CD4-positive, CD25-positive, alpha-beta regulatory T cell (primary cell): ENCODE measurements at regions not wholly inside any gene's neighbourhood (a gene's known extent, or its start where the extent isn't known, plus 50 kb on each side); places are given as distances from the start of the nearest gene placed in this dataset.
A peak's percentile ranks its signal among the peaks of the same experiment; 100 is the strongest.

Experiments
- ATAC-seq, 2 donors: fragments of 150-1000 bp; cut with Tn5 transposase; one replicate each; pipeline ENCODE4 v1.10.0; 2021; ENCODE audit warnings: low read depth in 2 of 2, moderate number of reproducible peaks in 2 of 2, moderate library complexity in 1 of 2
- DNase-seq, 3 donors: peaks; one replicate each; pipeline versions ENCODE4 v3.0.0 to v3.0.0-alpha.2; 2012 to 2022; ENCODE audit warnings: mixed read lengths in 1 of 3
- H3K27ac ChIP-seq: one replicate; pipeline ENCODE4 v1.7.0; 2013; ENCODE audit warnings: mild to moderate bottlenecking, low read length; ENCODE audit not compliant: insufficient read depth, poor library complexity, severe bottlenecking
- H3K27me3 ChIP-seq: one replicate; pipeline ENCODE4 v1.7.0; 2013; ENCODE audit warnings: low read length; ENCODE audit not compliant: control insufficient read depth, insufficient read depth
- H3K36me3 ChIP-seq: one replicate; pipeline ENCODE4 v1.7.0; 2013; ENCODE audit warnings: mild to moderate bottlenecking, low read length, moderate library complexity; ENCODE audit not compliant: control insufficient read depth, insufficient read depth
- H3K4me1 ChIP-seq: 2 replicates; pipeline ENCODE4 v1.7.0; 2013; ENCODE audit warnings: mild to moderate bottlenecking, low read length; ENCODE audit not compliant: insufficient read depth, control insufficient read depth, poor library complexity, severe bottlenecking
- H3K4me3 ChIP-seq: one replicate; pipeline ENCODE4 v1.7.0; 2013; ENCODE audit warnings: low read depth, mild to moderate bottlenecking, low read length, moderate library complexity
- H3K9me3 ChIP-seq, 2 experiments: 1 replicate in 1 of 2; 2 replicates in 1 of 2; pipeline ENCODE4 v1.7.0; 2013; ENCODE audit warnings: low read length in 2 of 2, mild to moderate bottlenecking in 1 of 2, moderate library complexity in 1 of 2; ENCODE audit not compliant: control insufficient read depth in 2 of 2
- H3K27ac Mint-ChIP-seq, 3 donors: one replicate each; pipeline ENCODE4 v1.8.0; 2020 to 2022; ENCODE audit warnings: mild to moderate bottlenecking in 3 of 3, mixed read lengths in 3 of 3, moderate library complexity in 2 of 3
- H3K27me3 Mint-ChIP-seq: one replicate; pipeline ENCODE4 v1.8.0; 2022; ENCODE audit warnings: mild to moderate bottlenecking, mixed read lengths
- H3K36me3 Mint-ChIP-seq: one replicate; pipeline ENCODE4 v1.8.0; 2020; ENCODE audit warnings: mixed read lengths
- H3K4me1 Mint-ChIP-seq, 4 donors: one replicate each; pipeline ENCODE4 v1.8.0; 2020 to 2022; ENCODE audit warnings: mixed read lengths in 4 of 4, mild to moderate bottlenecking in 1 of 4
- H3K4me3 Mint-ChIP-seq, 4 donors: one replicate each; pipeline ENCODE4 v1.8.0; 2020 to 2022; ENCODE audit warnings: mild to moderate bottlenecking in 4 of 4, mixed read lengths in 4 of 4, moderate library complexity in 3 of 4
- H3K9me3 Mint-ChIP-seq, 7 donors: one replicate each; pipeline ENCODE4 v1.8.0; 2020 to 2022; ENCODE audit warnings: mixed read lengths in 7 of 7, mild to moderate bottlenecking in 3 of 7, moderate library complexity in 2 of 7

GRCh38 chr2:550860-551567, 126.2 kb downstream of the TMEM18 start:
- Histone ChIP-seq H3K27ac (no peak overlapping the region), H3K4me1 (no peaks in the 10 kb centered on the region), H3K4me3 (no peak overlapping the region), H3K27me3 (no peaks in the 10 kb centered on the region), H3K9me3 (no peaks in the 10 kb centered on the region), H3K36me3 (no peaks in the 10 kb centered on the region)
- Mint-ChIP-seq H3K4me3 (no peak overlapping the region), H3K36me3 (no peaks in the 10 kb centered on the region), H3K27ac (no peak overlapping the region), H3K9me3 (no peaks in the 10 kb centered on the region), H3K27me3 (peaks cover 4% of the 10 kb centered on the region), H3K4me1 (peaks cover 0 to 3% (median 0%) of the 10 kb centered on the region in 4 donors)
- DNase-seq (no peak), ATAC-seq (no peak)

- Mint-ChIP-seq H3K27ac (no peak overlapping the region), H3K27me3 (peaks cover 4% of the 10 kb centered on the region), H3K36me3 (no peaks in the 10 kb centered on the region), H3K9me3 (no peaks in the 10 kb centered on the region), H3K4me1 (no peaks in the 10 kb centered on the region), H3K4me3 (no peak overlapping the region)
- H3K9me3 ChIP-seq = no peaks in the 10 kb centered on the region
- no peak overlapping the region for H3K27ac ChIP-seq
- H3K4me1 ChIP-seq = no peaks in the 10 kb centered on the region
- H3K27me3 ChIP-seq = no peaks in the 10 kb centered on the region
- no peak overlapping the region for H3K4me3 ChIP-seq
- ATAC-seq (no peak), DNase-seq (no peak)
- H3K36me3 ChIP-seq = no peaks in the 10 kb centered on the region
Observed at GRCh38 chr2:545711-546650, 131.2 kb downstream of the TMEM18 start.

DNA sequence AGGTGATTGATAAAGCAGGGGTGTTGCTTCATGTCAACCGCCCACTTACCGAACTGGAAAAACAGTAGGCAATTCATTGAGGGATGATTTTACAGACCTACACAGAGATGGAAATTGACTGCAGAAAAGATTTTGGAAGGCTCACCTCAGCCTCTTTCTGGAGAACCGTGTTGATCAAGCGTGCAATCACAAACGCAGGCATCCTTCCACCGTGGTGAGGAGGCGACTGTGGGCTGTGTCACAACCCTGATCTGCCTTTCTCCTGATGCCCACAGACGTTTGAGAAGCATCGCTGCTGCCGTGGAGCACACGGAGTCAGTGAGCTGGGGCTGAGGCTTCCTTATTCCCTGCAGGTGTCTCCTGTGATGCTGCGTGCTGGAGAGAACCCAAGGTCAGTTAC, 132.0 kb downstream of the TMEM18 start:
- Mint-ChIP-seq H3K9me3 (no peaks in the 10 kb centered on the region), H3K4me1 (no peaks in the 10 kb centered on the region), H3K27me3 (peaks cover 4% of the 10 kb centered on the region), H3K27ac (no peak overlapping the region), H3K4me3 (no peak overlapping the region), H3K36me3 (no peaks in the 10 kb centered on the region)
- H3K27me3 ChIP-seq = no peaks in the 10 kb centered on the region
- no peaks in the 10 kb centered on the region for H3K9me3 ChIP-seq
- H3K36me3 ChIP-seq = no peaks in the 10 kb centered on the region
- DNase-seq = no peak
- no peak for ATAC-seq
- H3K4me1 ChIP-seq = no peaks in the 10 kb centered on the region
- no peak overlapping the region for H3K27ac ChIP-seq
- H3K4me3 ChIP-seq = no peak overlapping the region

DNA sequence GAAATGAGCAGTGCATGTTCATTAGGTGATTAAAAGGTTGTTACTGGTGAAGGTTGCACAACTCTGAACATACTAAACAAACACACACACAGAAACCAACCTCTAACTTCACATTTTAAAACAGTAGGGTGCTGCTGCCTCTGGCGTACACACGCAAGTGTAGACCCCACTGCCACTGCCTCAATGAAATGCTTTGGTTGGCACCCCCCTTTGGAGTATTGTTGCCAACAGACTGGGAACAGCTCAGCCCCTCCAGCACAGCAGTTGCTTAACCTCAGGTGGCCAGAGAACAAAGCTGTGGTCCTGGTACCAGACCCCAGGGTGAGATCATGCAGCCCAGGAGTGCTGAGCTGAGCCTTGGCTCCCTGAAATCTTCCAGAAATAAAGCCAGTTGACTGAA, 138.6 kb downstream of the TMEM18 start:
- Mint-ChIP-seq H3K36me3 (no peaks in the 10 kb centered on the region), H3K27me3 (peaks cover 8% of the 10 kb centered on the region), H3K4me1 (no peaks in the 10 kb centered on the region), H3K4me3 (no peak overlapping the region), H3K27ac (no peak overlapping the region), H3K9me3 (peaks cover 0 to 8% (median 2%) of the 10 kb centered on the region in 7 donors)
- Histone ChIP-seq H3K4me3 (no peak overlapping the region), H3K27me3 (peaks cover 5% of the 10 kb centered on the region), H3K4me1 (no peaks in the 10 kb centered on the region), H3K9me3 (no peaks in the 10 kb centered on the region), H3K27ac (no peak overlapping the region), H3K36me3 (no peaks in the 10 kb centered on the region)
- no peak for DNase-seq
- ATAC-seq = no peak

GRCh38 chr2:535222-535621, 142.0 kb downstream of the TMEM18 start:
- Mint-ChIP-seq H3K27me3 (peaks cover 8% of the 10 kb centered on the region), H3K4me1 (no peaks in the 10 kb centered on the region), H3K36me3 (no peaks in the 10 kb centered on the region), H3K9me3 (peaks cover 0 to 22% (median 4%) of the 10 kb centered on the region in 7 donors), H3K4me3 (no peak overlapping the region), H3K27ac (no peak overlapping the region)
- no peaks in the 10 kb centered on the region for H3K4me1 ChIP-seq
- no peaks in the 10 kb centered on the region for H3K36me3 ChIP-seq
- H3K9me3 ChIP-seq = no peaks in the 10 kb centered on the region
- H3K27ac ChIP-seq = no peak overlapping the region
- ATAC-seq (no peak), DNase-seq (no peak)
- no peak overlapping the region for H3K4me3 ChIP-seq
- peaks cover 5% of the 10 kb centered on the region for H3K27me3 ChIP-seq

DNA sequence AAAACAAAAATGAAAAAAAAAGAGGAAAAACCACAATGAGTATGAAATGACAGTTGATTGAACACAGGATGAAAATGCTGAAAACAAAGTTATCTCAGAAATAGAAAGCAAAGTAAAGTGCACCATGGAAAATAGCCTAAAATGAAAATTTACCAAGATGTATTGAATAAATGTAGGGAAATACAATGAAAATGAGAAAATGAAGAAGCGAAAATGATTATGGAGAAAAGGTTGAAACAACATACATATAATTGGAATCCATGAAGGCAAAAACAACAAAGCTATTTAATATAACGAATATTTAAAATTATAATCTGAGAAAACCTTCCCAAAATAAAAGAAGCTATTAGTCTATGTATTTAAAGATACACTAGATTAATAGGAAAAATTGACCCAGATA, 147.4 kb downstream of the TMEM18 start:
- Histone ChIP-seq H3K36me3 (no peaks in the 10 kb centered on the region), H3K4me1 (no peaks in the 10 kb centered on the region), H3K9me3 (peaks cover 0 to 5% of the 10 kb centered on the region in 2 experiments), H3K27ac (no peak overlapping the region), H3K27me3 (peaks cover 3% of the 10 kb centered on the region), H3K4me3 (no peak overlapping the region)
- H3K4me3 Mint-ChIP-seq = no peak overlapping the region
- H3K27ac Mint-ChIP-seq = no peak overlapping the region
- H3K27me3 Mint-ChIP-seq = no peaks in the 10 kb centered on the region
- no peaks in the 10 kb centered on the region for H3K36me3 Mint-ChIP-seq
- ATAC-seq = no peak
- H3K9me3 Mint-ChIP-seq = peaks cover 0 to 19% (median 5%) of the 10 kb centered on the region in 7 donors
- DNase-seq = no peak
- H3K4me1 Mint-ChIP-seq = no peaks in the 10 kb centered on the region

DNA sequence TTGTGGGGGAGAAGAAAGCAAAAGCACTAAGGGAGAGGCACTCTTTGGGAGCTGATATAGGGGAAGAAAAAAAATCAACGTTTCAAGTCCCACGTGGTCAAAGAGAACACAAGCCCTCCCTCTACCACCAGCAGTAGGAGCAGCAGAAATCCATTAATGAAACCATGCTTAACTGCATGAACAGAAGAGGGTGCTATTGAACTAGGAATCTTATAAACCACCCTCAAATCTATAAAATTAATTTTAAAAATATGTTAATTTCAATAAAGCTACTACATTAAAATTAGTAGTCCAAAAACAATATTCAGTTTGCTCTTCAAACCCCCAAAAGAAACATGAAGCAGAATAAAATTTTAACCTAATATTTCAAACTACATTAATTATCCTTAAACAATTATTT, 147.8 kb downstream of the TMEM18 start:
- H3K4me3 ChIP-seq = no peak overlapping the region
- H3K36me3 ChIP-seq = no peaks in the 10 kb centered on the region
- no peaks in the 10 kb centered on the region for H3K27me3 Mint-ChIP-seq
- H3K36me3 Mint-ChIP-seq = no peaks in the 10 kb centered on the region
- peaks cover under 1% of the 10 kb centered on the region for H3K27me3 ChIP-seq
- no peak overlapping the region for H3K27ac ChIP-seq
- no peak overlapping the region for H3K27ac Mint-ChIP-seq
- H3K4me3 Mint-ChIP-seq = no peak overlapping the region
- DNase-seq = peak in 1 of 3 donors; percentile 10
- H3K9me3 ChIP-seq = peaks cover 0 to 5% of the 10 kb centered on the region in 2 experiments
- peaks cover 0 to 19% (median 5%) of the 10 kb centered on the region in 7 donors for H3K9me3 Mint-ChIP-seq
- no peak for ATAC-seq
- no peaks in the 10 kb centered on the region for H3K4me1 Mint-ChIP-seq
- no peaks in the 10 kb centered on the region for H3K4me1 ChIP-seq
